Central memory CD4-positive, alpha-beta T cell (primary cell): ENCODE measurements at regions not wholly inside any gene's neighbourhood (a gene's known extent, or its start where the extent isn't known, plus 50 kb on each side); places are given as distances from the start of the nearest gene placed in this dataset.
"Not testable (repeated sequence)": the region's sequence is repeated elsewhere in the genome, so short reads cannot be mapped to it uniquely, and the experiment has no call there.

Experiments used
- DNase-seq: peaks from one replicate; pipeline ENCODE4 v3.0.0; 2022

GRCh38 chr4:112058433-112058832 is 86.8 kb upstream of the FAM241A start:
- DNase-seq: no peak

- DNase-seq: no peak
Observed at GRCh38 chr4:112060212-112060611, 85.0 kb upstream of the FAM241A start.

- no peak for DNase-seq
Observed at GRCh38 chr4:112061207-112061817, 83.9 kb upstream of the FAM241A start.

GRCh38 chr4:112063260-112063659 is 82.0 kb upstream of the FAM241A start:
- no peak for DNase-seq

- no peak for DNase-seq
Observed at GRCh38 chr4:112069110-112069509, 76.1 kb upstream of the FAM241A start.

GRCh38 chr4:112073181-112073580 is 72.1 kb upstream of the FAM241A start:
- DNase-seq: no peak

GRCh38 chr4:112075129-112075753 is 70.0 kb upstream of the FAM241A start:
- DNase-seq: peak; percentile 13

GRCh38 chr4:112075906-112076305 is 69.3 kb upstream of the FAM241A start:
- no peak for DNase-seq

- no peak for DNase-seq
Observed at GRCh38 chr4:112076919-112077608, 68.2 kb upstream of the FAM241A start.

GRCh38 chr4:112077743-112078142 is 67.5 kb upstream of the FAM241A start:
- no peak for DNase-seq

- DNase-seq: no peak
Observed at GRCh38 chr4:112082954-112083586, 62.2 kb upstream of the FAM241A start.

GRCh38 chr4:112083587-112084347 is 61.5 kb upstream of the FAM241A start:
- DNase-seq: no peak

GRCh38 chr4:112085156-112086035 is 59.9 kb upstream of the FAM241A start:
- DNase-seq: no peak

- DNase-seq: no peak
Observed at GRCh38 chr4:112086036-112086434, 59.2 kb upstream of the FAM241A start.

GRCh38 chr4:112086661-112087060 is 58.6 kb upstream of the FAM241A start:
- not testable (repeated sequence) for DNase-seq

- DNase-seq: not testable (repeated sequence)
Observed at GRCh38 chr4:112092330-112092729, 52.9 kb upstream of the FAM241A start.

GRCh38 chr4:112093636-112094202 is 51.5 kb upstream of the FAM241A start:
- no peak for DNase-seq

GRCh38 chr4:112094330-112094729 is 50.9 kb upstream of the FAM241A start:
- DNase-seq: no peak
